GM13976 (cell line): ENCODE measurements at regions not wholly inside any gene's neighbourhood (a gene's known extent, or its start where the extent isn't known, plus 50 kb on each side); places are given as distances from the start of the nearest gene placed in this dataset.

Source experiments
- DNase-seq: peaks from one replicate; pipeline ENCODE4 v3.0.0; 2012; ENCODE audit warnings: low spot score
- in situ Hi-C: fragments of 300-500 bp; cut with MboI; formaldehyde crosslinking; loops from one replicate; pipeline ENCODE4 v1.12.0; 2022; ENCODE audit warnings: low sequenced_read_pairs, mixed read lengths, inconsistent platforms; ENCODE audit not compliant: unreplicated experiment
- TF ChIP-seq, protein P1 (sequence below): IDR thresholded peaks from 2 replicates; pipeline ENCODE4 v1.5.1; 2012; ENCODE audit warnings: borderline replicate concordance, mild to moderate bottlenecking; ENCODE audit not compliant: insufficient read depth; ENCODE audit errors: extremely low read depth, missing control alignments, control extremely low read depth

DNA sequence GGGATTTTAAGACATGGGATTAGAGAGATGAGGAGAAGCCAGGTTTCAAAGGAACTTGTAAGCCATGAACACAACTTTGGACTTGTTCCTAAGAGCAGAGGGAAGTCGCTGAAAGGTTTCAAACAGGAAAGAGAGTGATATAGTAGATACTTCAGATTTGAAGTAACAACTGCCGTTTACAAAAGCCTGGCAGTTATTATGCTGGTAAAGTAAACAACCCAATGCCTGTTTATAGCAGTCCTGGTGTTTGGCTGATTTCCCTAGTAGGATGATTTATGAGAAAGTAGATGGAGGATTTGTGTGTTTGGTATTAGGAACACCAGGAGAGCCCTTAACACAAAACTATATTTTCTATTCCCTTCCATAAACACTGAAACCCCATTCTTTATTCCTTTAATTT is 285.7 kb downstream of the RMST start:
- in situ Hi-C loops = no loop called here
- TF ChIP-seq, protein P1, sequence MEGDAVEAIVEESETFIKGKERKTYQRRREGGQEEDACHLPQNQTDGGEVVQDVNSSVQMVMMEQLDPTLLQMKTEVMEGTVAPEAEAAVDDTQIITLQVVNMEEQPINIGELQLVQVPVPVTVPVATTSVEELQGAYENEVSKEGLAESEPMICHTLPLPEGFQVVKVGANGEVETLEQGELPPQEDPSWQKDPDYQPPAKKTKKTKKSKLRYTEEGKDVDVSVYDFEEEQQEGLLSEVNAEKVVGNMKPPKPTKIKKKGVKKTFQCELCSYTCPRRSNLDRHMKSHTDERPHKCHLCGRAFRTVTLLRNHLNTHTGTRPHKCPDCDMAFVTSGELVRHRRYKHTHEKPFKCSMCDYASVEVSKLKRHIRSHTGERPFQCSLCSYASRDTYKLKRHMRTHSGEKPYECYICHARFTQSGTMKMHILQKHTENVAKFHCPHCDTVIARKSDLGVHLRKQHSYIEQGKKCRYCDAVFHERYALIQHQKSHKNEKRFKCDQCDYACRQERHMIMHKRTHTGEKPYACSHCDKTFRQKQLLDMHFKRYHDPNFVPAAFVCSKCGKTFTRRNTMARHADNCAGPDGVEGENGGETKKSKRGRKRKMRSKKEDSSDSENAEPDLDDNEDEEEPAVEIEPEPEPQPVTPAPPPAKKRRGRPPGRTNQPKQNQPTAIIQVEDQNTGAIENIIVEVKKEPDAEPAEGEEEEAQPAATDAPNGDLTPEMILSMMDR = no peak
- no peak for DNase-seq

DNA sequence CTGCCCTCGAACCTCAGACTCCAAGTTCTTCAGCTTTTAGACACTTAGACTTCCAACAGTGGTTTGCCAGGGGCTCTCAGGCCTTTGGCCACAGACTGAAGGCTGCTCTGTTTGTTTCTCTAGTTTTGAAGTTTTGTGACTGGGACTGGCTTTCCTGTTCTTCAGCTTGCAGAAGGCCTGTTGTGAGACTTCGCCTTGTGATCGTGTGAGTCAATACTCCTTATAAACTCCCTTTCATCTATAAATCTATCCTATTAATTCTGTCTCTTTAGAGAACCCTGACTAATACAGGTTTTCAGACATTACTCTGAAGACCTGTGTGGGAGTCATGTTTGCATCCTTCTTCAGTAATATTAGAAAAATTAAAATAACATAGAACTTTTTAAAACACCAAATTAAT is 289.1 kb downstream of the RMST start:
- in situ Hi-C loops = no loop called here
- TF ChIP-seq, protein P1 = no peak
- no peak for DNase-seq

DNA sequence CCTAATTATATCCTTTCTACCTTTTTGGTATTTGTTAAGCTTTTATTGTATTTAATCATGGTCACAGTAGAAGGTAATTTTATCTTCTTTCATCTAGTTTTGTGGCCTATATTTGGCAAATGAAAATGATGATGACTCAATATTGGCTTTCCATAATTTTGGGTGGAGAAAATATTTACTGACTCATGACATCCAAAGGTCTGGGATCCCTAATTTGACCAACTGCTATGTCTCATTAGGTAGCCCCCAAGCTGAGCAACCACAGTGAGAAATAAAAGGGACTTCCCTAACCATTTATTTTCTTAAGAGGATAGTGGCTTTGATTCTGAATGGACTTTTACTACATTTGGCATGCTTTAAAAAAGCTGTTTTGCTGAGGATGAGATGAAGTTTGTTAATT is 289.5 kb downstream of the RMST start:
- TF ChIP-seq, protein P1 = no peak
- in situ Hi-C loops = no loop called here
- no peak for DNase-seq

DNA sequence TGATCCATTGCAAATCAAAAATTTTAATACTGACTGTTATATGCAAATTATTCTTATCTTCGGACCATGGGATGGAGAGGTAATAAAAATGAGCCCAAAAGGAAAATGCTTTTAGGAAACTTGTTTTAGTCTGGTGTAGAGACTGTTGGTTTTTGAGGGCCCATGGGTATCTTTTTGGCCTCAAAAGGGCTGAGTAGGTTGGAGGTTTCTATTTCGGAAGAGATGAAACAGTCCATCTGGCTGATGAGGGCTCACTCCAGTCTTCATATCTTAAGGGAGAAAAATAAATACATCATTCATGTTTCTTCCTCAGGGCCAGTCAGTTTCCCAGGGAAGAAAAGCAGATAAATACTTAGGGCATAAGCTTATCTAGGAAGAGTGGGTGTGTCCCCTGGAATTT is 290.7 kb downstream of the RMST start:
- in situ Hi-C loops = no loop called here
- no peak for DNase-seq
- TF ChIP-seq, protein P1 = no peak

DNA sequence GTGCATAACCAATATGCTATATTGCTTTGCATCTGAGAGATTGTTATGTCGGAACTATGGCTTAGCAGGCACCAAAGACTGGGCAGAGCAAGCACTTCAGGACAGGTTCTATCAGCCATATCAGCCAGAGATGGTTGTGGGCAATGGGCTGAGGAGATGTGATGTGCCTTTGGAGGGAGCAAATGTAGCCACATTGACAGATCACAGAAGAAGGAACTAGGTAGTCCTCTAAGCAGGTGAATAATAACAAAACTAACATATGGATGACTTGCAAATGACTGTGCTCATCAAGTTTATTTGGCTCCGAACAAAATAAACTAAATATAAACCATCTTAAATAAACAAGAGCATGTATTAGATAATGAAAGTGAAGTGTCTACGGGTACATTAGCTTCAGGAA is 291.7 kb downstream of the RMST start:
- in situ Hi-C loops = no loop called here
- TF ChIP-seq, protein P1 = no peak
- peak; percentile 9 for DNase-seq

DNA sequence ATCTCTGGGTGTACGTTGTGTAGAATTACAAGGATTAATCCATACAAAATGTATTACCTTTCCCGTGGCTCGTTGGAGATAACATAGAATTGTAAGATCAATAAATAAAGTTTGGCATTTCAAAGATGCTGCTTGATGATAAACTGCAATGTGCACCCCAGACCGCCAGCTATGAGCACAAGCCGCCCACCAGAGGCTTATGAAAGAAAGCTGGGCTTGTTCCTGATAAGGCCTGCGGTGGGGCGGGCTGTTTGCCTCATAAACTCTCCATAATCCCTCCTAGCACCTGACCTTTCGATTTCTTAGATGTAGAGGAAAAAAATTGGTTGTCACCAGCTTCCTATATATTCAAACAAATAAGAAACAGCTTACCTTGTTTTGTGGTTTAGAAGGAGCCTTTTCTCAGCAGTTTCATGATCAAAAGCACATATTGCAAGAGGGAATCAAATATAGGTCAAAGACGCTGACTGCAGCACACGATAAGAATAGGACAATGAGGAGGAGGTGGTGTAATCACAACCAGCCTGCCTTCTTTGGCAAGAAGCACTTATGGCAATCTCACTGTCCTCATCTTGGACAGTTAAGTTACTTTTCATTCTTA is 293.6 kb downstream of the RMST start:
- DNase-seq = no peak
- in situ Hi-C loops = no loop called here
- TF ChIP-seq, protein P1 = no peak
